ENCODE measurements at regions not wholly inside any gene's neighbourhood (a gene's known extent, or its start where the extent isn't known, plus 50 kb on each side); places are given as distances from the start of the nearest gene placed in this dataset.

DNA sequence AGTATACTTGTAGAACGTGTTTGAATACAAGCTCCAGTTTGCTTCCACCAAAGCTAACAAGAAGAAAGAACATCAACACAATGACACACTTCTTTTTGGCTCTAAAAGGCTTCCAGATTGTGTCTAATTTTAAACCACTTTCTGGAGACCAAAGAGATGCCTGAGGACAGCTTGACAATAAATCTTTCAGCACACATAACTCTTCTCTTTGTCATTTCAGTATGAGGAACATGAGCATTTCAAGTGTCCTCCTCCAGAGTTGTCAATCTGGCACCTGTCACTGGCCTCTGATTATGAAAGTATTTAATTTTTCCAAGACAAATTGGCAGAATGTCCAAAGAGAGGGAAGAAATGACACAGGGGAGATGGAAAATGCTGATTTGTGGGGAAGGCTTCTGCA lies 79.0 kb upstream of the TLR4 start:
- BruUV-seq (replicated peaks): no TSS peak
- TF ChIP-seq, protein P1, sequence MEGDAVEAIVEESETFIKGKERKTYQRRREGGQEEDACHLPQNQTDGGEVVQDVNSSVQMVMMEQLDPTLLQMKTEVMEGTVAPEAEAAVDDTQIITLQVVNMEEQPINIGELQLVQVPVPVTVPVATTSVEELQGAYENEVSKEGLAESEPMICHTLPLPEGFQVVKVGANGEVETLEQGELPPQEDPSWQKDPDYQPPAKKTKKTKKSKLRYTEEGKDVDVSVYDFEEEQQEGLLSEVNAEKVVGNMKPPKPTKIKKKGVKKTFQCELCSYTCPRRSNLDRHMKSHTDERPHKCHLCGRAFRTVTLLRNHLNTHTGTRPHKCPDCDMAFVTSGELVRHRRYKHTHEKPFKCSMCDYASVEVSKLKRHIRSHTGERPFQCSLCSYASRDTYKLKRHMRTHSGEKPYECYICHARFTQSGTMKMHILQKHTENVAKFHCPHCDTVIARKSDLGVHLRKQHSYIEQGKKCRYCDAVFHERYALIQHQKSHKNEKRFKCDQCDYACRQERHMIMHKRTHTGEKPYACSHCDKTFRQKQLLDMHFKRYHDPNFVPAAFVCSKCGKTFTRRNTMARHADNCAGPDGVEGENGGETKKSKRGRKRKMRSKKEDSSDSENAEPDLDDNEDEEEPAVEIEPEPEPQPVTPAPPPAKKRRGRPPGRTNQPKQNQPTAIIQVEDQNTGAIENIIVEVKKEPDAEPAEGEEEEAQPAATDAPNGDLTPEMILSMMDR (IDR thresholded peaks at IDR 0.05; ENCODE audit: insufficient read depth in 1 of 2, low read depth in 1 of 2, low read length in 1 of 2, severe bottlenecking in 1 of 2, unreplicated experiment in 1 of 2): no peak

DNA sequence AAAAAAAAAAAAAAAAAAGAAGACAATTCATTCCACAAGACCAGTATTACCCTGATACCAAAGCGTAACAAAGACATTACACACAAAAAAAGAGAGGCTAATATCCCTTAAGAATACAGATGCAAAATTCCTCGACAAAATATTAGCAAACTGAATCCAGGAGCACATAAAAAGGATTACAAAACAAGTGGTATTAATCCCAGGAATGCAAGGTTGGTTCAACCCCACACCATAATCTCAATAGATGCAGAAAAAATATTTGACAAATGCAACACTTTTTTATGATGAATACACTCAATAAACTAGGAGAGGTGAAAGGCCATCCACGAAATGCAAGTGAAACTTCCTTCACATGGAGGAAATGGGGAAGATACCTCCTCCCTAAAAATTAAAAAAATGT lies 80.1 kb upstream of the TLR4 start:
- no peaks in the 10 kb centered on the region for H3K36me3 Mint-ChIP-seq (ENCODE audit: insufficient read depth, unreplicated experiment)
- peaks cover 31% of the 10 kb centered on the region for H3K9me3 Mint-ChIP-seq (ENCODE audit: unreplicated experiment)
- no peaks in the 10 kb centered on the region for H3K27me3 Mint-ChIP-seq (ENCODE audit: insufficient read depth, unreplicated experiment)
- H3K27ac Mint-ChIP-seq (ENCODE audit: unreplicated experiment): no peak overlapping the region
- no TSS peak for BruUV-seq (replicated peaks)
- intact Hi-C loops (cut with micrococcal nuclease; ENCODE audit: unreplicated experiment): no loop called here
- no peaks in the 10 kb centered on the region for H3K4me1 Mint-ChIP-seq (ENCODE audit: low read depth, unreplicated experiment)
- no peak for DNase-seq
- TF ChIP-seq, protein P1 (IDR thresholded peaks at IDR 0.05; ENCODE audit: insufficient read depth in 1 of 2, low read depth in 1 of 2, low read length in 1 of 2, severe bottlenecking in 1 of 2, unreplicated experiment in 1 of 2): no peak
- 0 out of 2 replicates have a peak, but pooled peaks cover 3% of the 10 kb centered on the region for H3K9me3 ChIP-seq
- no peak overlapping the region for H3K4me3 ChIP-seq (ENCODE audit: low read depth, low read length)
- H3K4me3 Mint-ChIP-seq (ENCODE audit: unreplicated experiment): no peak overlapping the region
- no peaks in the 10 kb centered on the region for H3K4me1 ChIP-seq
- H3K27me3 ChIP-seq (replicated peaks; ENCODE audit: control insufficient read depth, insufficient read depth, low read length): no peaks in the 10 kb centered on the region
- CTCF ChIA-PET: no interaction called here
- POLR2A ChIA-PET: no interaction called here
- no peaks in the 10 kb centered on the region for H3K36me3 ChIP-seq (ENCODE audit: control insufficient read depth, insufficient read depth, low read length)

More for the DNA sequence above, 79.0 kb upstream of the TLR4 start:
- DNase-seq: no peak
- H3K9me3 Mint-ChIP-seq (ENCODE audit: unreplicated experiment): peaks cover 31% of the 10 kb centered on the region
- H3K4me3 Mint-ChIP-seq (ENCODE audit: unreplicated experiment): no peak overlapping the region
- Histone ChIP-seq H3K4me3 (ENCODE audit: low read depth, low read length) (no peak overlapping the region), H3K9me3 (0 out of 2 replicates have a peak, but pooled peaks cover 3% of the 10 kb centered on the region), H3K27me3 (replicated peaks; ENCODE audit: control insufficient read depth, insufficient read depth, low read length) (no peaks in the 10 kb centered on the region), H3K4me1 (no peaks in the 10 kb centered on the region), H3K36me3 (ENCODE audit: control insufficient read depth, insufficient read depth, low read length) (no peaks in the 10 kb centered on the region)
- CTCF ChIA-PET: no interaction called here
- H3K36me3 Mint-ChIP-seq (ENCODE audit: insufficient read depth, unreplicated experiment): no peaks in the 10 kb centered on the region
- POLR2A ChIA-PET: no interaction called here
- no peaks in the 10 kb centered on the region for H3K27me3 Mint-ChIP-seq (ENCODE audit: insufficient read depth, unreplicated experiment)
- H3K4me1 Mint-ChIP-seq (ENCODE audit: low read depth, unreplicated experiment): no peaks in the 10 kb centered on the region
- no peak overlapping the region for H3K27ac Mint-ChIP-seq (ENCODE audit: unreplicated experiment)
- intact Hi-C loops (cut with micrococcal nuclease; ENCODE audit: unreplicated experiment): no loop called here

DNA sequence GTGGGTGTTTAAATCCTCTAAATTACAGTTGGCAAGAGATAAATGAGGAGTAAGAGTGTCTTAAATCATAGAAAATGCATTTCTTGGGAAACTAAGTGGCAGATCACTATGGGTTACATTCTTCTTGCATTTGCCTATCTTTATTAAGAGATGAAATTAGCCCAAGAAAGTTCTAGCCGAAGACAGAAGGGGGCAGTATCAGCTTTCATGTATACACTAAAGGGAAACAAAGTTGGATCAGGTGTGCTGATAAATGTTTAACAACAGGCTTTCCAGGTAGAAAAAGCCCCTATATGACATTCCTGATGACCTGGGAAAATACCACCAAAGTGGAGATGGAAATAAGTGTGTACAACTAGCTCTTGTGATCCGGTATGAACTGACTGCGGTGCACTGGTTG lies 81.9 kb upstream of the TLR4 start:
- no peaks in the 10 kb centered on the region for H3K4me1 Mint-ChIP-seq (ENCODE audit: low read depth, unreplicated experiment)
- intact Hi-C loops (cut with micrococcal nuclease; ENCODE audit: unreplicated experiment): no loop called here

More for the DNA sequence above, 81.9 kb upstream of the TLR4 start:
- peaks cover 31% of the 10 kb centered on the region for H3K9me3 Mint-ChIP-seq (ENCODE audit: unreplicated experiment)
- Histone ChIP-seq H3K9me3 (0 out of 2 replicates have a peak, but pooled peaks cover 3% of the 10 kb centered on the region), H3K36me3 (ENCODE audit: control insufficient read depth, insufficient read depth, low read length) (no peaks in the 10 kb centered on the region), H3K27me3 (replicated peaks; ENCODE audit: control insufficient read depth, insufficient read depth, low read length) (no peaks in the 10 kb centered on the region), H3K4me3 (ENCODE audit: low read depth, low read length) (no peak overlapping the region), H3K4me1 (no peaks in the 10 kb centered on the region)
- no peak overlapping the region for H3K27ac Mint-ChIP-seq (ENCODE audit: unreplicated experiment)
- H3K4me3 Mint-ChIP-seq (ENCODE audit: unreplicated experiment): no peak overlapping the region
- DNase-seq: no peak
- no TSS peak for BruUV-seq (replicated peaks)
- H3K27me3 Mint-ChIP-seq (ENCODE audit: insufficient read depth, unreplicated experiment): no peaks in the 10 kb centered on the region
- no peaks in the 10 kb centered on the region for H3K36me3 Mint-ChIP-seq (ENCODE audit: insufficient read depth, unreplicated experiment)
- POLR2A ChIA-PET: no interaction called here
- CTCF ChIA-PET: no interaction called here
- TF ChIP-seq, protein P1 (IDR thresholded peaks at IDR 0.05; ENCODE audit: insufficient read depth in 1 of 2, low read depth in 1 of 2, low read length in 1 of 2, severe bottlenecking in 1 of 2, unreplicated experiment in 1 of 2): no peak

All from Caco-2 (cell line).